ENCODE measurements at regions not wholly inside any gene's neighbourhood (a gene's known extent, or its start where the extent isn't known, plus 50 kb on each side); places are given as distances from the start of the nearest gene placed in this dataset.

GRCh38 chr10:42981358-42982236 is 95.3 kb upstream of the RET start:
- TF ChIP-seq BHLHE40 (IDR thresholded peaks at IDR 0.05; ENCODE audit: borderline replicate concordance): no peak
- no peak for TF ChIP-seq NFRKB (IDR thresholded peaks at IDR 0.05)
- TF ChIP-seq LEF1 (IDR thresholded peaks at IDR 0.05; ENCODE audit: borderline replicate concordance): no peak
- no peak for TF ChIP-seq FOXA1 (IDR thresholded peaks at IDR 0.05)
- TF ChIP-seq SP1 (IDR thresholded peaks at IDR 0.05): no peak
- TF ChIP-seq L3MBTL2 (conservative IDR thresholded peaks at IDR 0.05): no peak
- no peak for TF ChIP-seq ARNT (IDR thresholded peaks at IDR 0.05)
- TF ChIP-seq HDGF (IDR thresholded peaks at IDR 0.05; ENCODE audit: borderline replicate concordance): no peak
- TF ChIP-seq CTBP1 (IDR thresholded peaks at IDR 0.05; ENCODE audit: borderline replicate concordance): no peak
- no peak for DNase-seq (ENCODE audit: extremely low spot score)
- ChIA-PET CTCF (no interaction called here), POLR2A (no interaction called here)

DNA sequence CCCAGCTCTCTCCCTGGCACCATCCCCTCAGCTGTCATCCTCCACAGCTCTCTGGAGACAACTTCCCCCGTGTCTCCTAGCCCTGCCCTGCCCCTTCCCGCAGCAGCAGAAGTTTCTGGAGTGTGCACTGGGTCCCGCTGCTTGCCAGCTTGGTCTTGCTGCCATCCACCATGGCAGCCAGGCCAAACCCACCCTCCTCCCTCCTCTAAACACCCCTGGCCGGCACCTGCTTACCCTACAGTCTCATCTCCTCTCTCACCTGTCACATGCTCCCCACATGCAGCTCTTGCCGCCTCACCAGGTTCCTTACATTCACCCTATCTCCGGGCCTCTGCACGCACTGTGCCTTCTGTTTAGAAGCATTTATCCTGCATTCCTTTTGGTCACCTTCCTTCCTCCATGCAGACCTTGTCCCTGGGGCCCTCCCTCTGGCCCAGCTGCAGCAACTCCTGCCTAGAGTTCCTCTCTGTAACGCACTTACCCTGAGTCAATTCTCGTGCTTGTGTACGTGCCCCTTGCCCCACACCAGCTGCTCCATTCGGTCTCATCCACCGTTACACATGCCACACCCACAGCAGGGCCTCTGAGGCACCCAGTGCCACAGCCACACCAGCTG is 93.9 kb upstream of the RET start:
- TF ChIP-seq NFRKB (IDR thresholded peaks at IDR 0.05) (no peak), TARDBP (IDR thresholded peaks at IDR 0.05) (no peak), ZNF384 (IDR thresholded peaks at IDR 0.05) (no peak), HDGF (IDR thresholded peaks at IDR 0.05; ENCODE audit: borderline replicate concordance) (no peak), PKNOX1 (IDR thresholded peaks at IDR 0.05) (no peak), FOXA1 (IDR thresholded peaks at IDR 0.05) (no peak), FOXK2 (IDR thresholded peaks at IDR 0.05) (no peak), FOXM1 (IDR thresholded peaks at IDR 0.05; ENCODE audit: borderline replicate concordance) (no peak), CTBP1 (IDR thresholded peaks at IDR 0.05; ENCODE audit: borderline replicate concordance) (no peak), ELF4 (IDR thresholded peaks at IDR 0.05) (no peak), BHLHE40 (IDR thresholded peaks at IDR 0.05; ENCODE audit: borderline replicate concordance) (no peak), LEF1 (IDR thresholded peaks at IDR 0.05; ENCODE audit: borderline replicate concordance) (no peak), SUZ12 (IDR thresholded peaks at IDR 0.05) (no peak), L3MBTL2 (conservative IDR thresholded peaks at IDR 0.05) (no peak), SP1 (IDR thresholded peaks at IDR 0.05) (no peak), ARNT (IDR thresholded peaks at IDR 0.05) (no peak)
- POLR2A ChIA-PET: no interaction called here
- DNase-seq (ENCODE audit: extremely low spot score): no peak
- CTCF ChIA-PET: no interaction called here

- CTCF ChIA-PET: no interaction called here
- POLR2A ChIA-PET: no interaction called here
- TF ChIP-seq ARNT (IDR thresholded peaks at IDR 0.05): no peak
- no peak for TF ChIP-seq BHLHE40 (IDR thresholded peaks at IDR 0.05; ENCODE audit: borderline replicate concordance)
- TF ChIP-seq HDGF (IDR thresholded peaks at IDR 0.05; ENCODE audit: borderline replicate concordance): no peak
- no peak for TF ChIP-seq SUZ12 (IDR thresholded peaks at IDR 0.05)
- TF ChIP-seq FOXM1 (IDR thresholded peaks at IDR 0.05; ENCODE audit: borderline replicate concordance): no peak
- no peak for TF ChIP-seq FOXK2 (IDR thresholded peaks at IDR 0.05)
- TF ChIP-seq PKNOX1 (IDR thresholded peaks at IDR 0.05): no peak
- TF ChIP-seq TARDBP (IDR thresholded peaks at IDR 0.05): no peak
- no peak for TF ChIP-seq FOXA1 (IDR thresholded peaks at IDR 0.05)
- no peak for TF ChIP-seq LEF1 (IDR thresholded peaks at IDR 0.05; ENCODE audit: borderline replicate concordance)
- no peak for DNase-seq (ENCODE audit: extremely low spot score)
These were observed 93.3 kb upstream of the RET start for GRCh38 chr10:42983591-42983990.

DNA sequence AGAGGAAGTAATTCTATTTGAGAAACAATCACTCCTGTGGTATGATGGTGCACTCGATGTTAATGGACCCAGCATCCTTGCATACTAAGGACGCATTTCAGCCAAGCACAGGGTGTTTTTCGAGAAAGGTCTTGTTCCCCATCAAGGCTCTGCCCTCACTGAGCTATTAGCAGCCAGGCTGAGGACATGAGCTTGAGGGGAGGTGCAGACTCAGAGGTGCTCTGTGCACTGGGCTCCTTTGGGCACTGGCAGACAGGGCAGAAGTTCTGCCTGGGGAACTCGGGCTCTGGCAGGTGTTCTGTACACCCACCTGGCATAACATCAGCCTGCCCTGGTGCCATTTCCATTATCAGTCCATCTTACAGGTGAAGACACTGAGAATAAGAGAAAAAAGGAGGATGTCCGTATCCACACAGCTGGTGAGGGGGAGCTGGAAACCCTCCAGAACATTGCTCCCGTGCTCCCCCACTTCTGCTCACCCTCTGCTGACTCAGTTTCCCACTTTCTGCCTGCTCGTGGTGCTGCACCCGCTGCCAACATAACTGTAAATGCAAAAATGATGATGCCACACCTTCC is 92.7 kb upstream of the RET start:
- TF ChIP-seq ARNT (IDR thresholded peaks at IDR 0.05) (no peak), SP1 (IDR thresholded peaks at IDR 0.05) (no peak), ZNF384 (IDR thresholded peaks at IDR 0.05) (no peak), TARDBP (IDR thresholded peaks at IDR 0.05) (no peak), FOXA1 (IDR thresholded peaks at IDR 0.05) (no peak), FOXM1 (IDR thresholded peaks at IDR 0.05; ENCODE audit: borderline replicate concordance) (no peak), BHLHE40 (IDR thresholded peaks at IDR 0.05; ENCODE audit: borderline replicate concordance) (no peak), L3MBTL2 (conservative IDR thresholded peaks at IDR 0.05) (no peak), FOXK2 (IDR thresholded peaks at IDR 0.05) (no peak), SUZ12 (IDR thresholded peaks at IDR 0.05) (no peak), HDGF (IDR thresholded peaks at IDR 0.05; ENCODE audit: borderline replicate concordance) (no peak), CTBP1 (IDR thresholded peaks at IDR 0.05; ENCODE audit: borderline replicate concordance) (no peak), PKNOX1 (IDR thresholded peaks at IDR 0.05) (no peak), ELF4 (IDR thresholded peaks at IDR 0.05) (no peak), NFRKB (IDR thresholded peaks at IDR 0.05) (no peak), LEF1 (IDR thresholded peaks at IDR 0.05; ENCODE audit: borderline replicate concordance) (no peak)
- no peak for DNase-seq (ENCODE audit: extremely low spot score)
- CTCF ChIA-PET: no interaction called here
- POLR2A ChIA-PET: no interaction called here

DNA sequence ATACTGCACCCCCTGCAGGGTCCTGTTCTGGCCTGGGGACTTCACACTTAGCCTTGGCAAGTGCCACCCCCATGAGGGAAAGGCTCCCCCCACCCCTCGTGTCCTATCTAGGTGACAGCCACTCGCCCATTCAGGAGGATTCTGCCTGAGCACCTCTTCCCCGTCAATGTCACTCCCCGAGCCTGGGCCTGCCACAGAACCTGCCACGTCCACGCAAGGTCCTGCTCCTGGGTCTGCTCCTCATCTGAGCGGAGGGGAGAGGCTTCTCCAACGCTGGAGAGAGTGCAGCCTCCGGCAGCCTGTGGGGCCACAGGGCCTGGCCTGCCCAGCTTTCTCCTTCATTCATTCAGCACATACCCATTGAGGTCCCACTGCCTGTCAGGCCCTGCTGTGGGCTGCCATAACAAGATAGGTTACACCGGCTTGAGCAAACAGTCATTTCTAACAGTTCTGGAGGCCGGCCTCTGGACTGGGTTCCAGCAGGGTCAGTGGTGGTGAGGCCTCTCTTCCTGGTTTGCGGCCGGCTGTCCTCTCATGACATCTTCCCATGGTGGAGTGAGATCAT is 92.0 kb upstream of the RET start:
- ChIA-PET CTCF (no interaction called here), POLR2A (no interaction called here)

More for the DNA sequence above, 92.0 kb upstream of the RET start:
- TF ChIP-seq SP1 (IDR thresholded peaks at IDR 0.05) (no peak), ELF4 (IDR thresholded peaks at IDR 0.05) (no peak), FOXK2 (IDR thresholded peaks at IDR 0.05) (no peak), L3MBTL2 (conservative IDR thresholded peaks at IDR 0.05) (no peak), HDGF (IDR thresholded peaks at IDR 0.05; ENCODE audit: borderline replicate concordance) (no peak)
- DNase-seq (ENCODE audit: extremely low spot score): no peak

Measured in HEK293T (cell line).